ENCODE measurements at regions not wholly inside any gene's neighbourhood (a gene's known extent, or its start where the extent isn't known, plus 50 kb on each side); places are given as distances from the start of the nearest gene placed in this dataset.

DNA sequence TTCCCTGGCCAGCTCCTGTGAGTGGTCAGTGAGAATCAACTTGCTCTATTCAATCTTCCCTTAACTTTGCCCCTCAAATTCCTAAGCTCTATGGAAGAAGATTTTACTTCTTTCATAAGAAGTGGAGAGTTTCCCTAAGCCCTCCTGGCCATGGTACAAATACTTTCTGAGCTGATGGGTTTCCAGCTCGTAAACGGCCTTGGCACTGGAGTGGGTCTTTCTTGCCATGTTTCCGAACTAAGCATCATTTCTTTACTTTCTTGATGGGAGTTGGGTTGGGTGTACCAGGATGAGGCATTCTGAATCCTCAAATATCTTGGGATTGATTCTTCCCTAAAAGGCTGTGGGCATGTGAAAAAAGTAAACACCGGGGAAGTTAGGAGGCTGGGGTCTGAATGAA lies 72.5 kb downstream of the ACKR3 start (continued):
- TF ChIP-seq ATF1 (CRISPR knock-in tag; IDR thresholded peaks at IDR 0.05): no peak
- TF ChIP-seq, protein P1, sequence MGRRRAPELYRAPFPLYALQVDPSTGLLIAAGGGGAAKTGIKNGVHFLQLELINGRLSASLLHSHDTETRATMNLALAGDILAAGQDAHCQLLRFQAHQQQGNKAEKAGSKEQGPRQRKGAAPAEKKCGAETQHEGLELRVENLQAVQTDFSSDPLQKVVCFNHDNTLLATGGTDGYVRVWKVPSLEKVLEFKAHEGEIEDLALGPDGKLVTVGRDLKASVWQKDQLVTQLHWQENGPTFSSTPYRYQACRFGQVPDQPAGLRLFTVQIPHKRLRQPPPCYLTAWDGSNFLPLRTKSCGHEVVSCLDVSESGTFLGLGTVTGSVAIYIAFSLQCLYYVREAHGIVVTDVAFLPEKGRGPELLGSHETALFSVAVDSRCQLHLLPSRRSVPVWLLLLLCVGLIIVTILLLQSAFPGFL (CRISPR knock-in tag; IDR thresholded peaks at IDR 0.05; ENCODE audit: borderline replicate concordance): no peak
- TF ChIP-seq, protein P2, sequence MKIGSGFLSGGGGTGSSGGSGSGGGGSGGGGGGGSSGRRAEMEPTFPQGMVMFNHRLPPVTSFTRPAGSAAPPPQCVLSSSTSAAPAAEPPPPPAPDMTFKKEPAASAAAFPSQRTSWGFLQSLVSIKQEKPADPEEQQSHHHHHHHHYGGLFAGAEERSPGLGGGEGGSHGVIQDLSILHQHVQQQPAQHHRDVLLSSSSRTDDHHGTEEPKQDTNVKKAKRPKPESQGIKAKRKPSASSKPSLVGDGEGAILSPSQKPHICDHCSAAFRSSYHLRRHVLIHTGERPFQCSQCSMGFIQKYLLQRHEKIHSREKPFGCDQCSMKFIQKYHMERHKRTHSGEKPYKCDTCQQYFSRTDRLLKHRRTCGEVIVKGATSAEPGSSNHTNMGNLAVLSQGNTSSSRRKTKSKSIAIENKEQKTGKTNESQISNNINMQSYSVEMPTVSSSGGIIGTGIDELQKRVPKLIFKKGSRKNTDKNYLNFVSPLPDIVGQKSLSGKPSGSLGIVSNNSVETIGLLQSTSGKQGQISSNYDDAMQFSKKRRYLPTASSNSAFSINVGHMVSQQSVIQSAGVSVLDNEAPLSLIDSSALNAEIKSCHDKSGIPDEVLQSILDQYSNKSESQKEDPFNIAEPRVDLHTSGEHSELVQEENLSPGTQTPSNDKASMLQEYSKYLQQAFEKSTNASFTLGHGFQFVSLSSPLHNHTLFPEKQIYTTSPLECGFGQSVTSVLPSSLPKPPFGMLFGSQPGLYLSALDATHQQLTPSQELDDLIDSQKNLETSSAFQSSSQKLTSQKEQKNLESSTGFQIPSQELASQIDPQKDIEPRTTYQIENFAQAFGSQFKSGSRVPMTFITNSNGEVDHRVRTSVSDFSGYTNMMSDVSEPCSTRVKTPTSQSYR (CRISPR knock-in tag; IDR thresholded peaks at IDR 0.05): no peak
- TF ChIP-seq ZNF396 (CRISPR knock-in tag; IDR thresholded peaks at IDR 0.05; ENCODE audit: borderline replicate concordance): no peak
- TF ChIP-seq ESRRA (CRISPR knock-in tag; IDR thresholded peaks at IDR 0.05; ENCODE audit: borderline replicate concordance): no peak
- TF ChIP-seq NFYB (CRISPR knock-in tag; conservative IDR thresholded peaks at IDR 0.05; ENCODE audit: low read depth): no peak
- no peak for TF ChIP-seq ETV6 (CRISPR knock-in tag; IDR thresholded peaks at IDR 0.05)
- TF ChIP-seq ZNF263 (CRISPR knock-in tag; IDR thresholded peaks at IDR 0.05; ENCODE audit: low read depth): no peak
- no peak for TF ChIP-seq MXD4 (CRISPR knock-in tag; IDR thresholded peaks at IDR 0.05; ENCODE audit: borderline replicate concordance)
- TF ChIP-seq, protein P3, sequence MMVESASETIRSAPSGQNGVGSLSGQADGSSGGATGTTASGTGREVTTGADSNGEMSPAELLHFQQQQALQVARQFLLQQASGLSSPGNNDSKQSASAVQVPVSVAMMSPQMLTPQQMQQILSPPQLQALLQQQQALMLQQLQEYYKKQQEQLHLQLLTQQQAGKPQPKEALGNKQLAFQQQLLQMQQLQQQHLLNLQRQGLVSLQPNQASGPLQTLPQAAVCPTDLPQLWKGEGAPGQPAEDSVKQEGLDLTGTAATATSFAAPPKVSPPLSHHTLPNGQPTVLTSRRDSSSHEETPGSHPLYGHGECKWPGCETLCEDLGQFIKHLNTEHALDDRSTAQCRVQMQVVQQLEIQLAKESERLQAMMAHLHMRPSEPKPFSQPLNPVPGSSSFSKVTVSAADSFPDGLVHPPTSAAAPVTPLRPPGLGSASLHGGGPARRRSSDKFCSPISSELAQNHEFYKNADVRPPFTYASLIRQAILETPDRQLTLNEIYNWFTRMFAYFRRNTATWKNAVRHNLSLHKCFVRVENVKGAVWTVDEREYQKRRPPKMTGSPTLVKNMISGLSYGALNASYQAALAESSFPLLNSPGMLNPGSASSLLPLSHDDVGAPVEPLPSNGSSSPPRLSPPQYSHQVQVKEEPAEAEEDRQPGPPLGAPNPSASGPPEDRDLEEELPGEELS (CRISPR knock-in tag; IDR thresholded peaks at IDR 0.05): no peak
- no peak for TF ChIP-seq CREM (CRISPR knock-in tag; IDR thresholded peaks at IDR 0.05)
- no peak for TF ChIP-seq ELF4 (CRISPR knock-in tag; IDR thresholded peaks at IDR 0.05; ENCODE audit: low read depth)
- TF ChIP-seq, protein P4, sequence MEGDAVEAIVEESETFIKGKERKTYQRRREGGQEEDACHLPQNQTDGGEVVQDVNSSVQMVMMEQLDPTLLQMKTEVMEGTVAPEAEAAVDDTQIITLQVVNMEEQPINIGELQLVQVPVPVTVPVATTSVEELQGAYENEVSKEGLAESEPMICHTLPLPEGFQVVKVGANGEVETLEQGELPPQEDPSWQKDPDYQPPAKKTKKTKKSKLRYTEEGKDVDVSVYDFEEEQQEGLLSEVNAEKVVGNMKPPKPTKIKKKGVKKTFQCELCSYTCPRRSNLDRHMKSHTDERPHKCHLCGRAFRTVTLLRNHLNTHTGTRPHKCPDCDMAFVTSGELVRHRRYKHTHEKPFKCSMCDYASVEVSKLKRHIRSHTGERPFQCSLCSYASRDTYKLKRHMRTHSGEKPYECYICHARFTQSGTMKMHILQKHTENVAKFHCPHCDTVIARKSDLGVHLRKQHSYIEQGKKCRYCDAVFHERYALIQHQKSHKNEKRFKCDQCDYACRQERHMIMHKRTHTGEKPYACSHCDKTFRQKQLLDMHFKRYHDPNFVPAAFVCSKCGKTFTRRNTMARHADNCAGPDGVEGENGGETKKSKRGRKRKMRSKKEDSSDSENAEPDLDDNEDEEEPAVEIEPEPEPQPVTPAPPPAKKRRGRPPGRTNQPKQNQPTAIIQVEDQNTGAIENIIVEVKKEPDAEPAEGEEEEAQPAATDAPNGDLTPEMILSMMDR (IDR thresholded peaks at IDR 0.05): no peak
- TF ChIP-seq NR2C2 (CRISPR knock-in tag; IDR thresholded peaks at IDR 0.05): no peak
- no peak for TF ChIP-seq ZNF219 (CRISPR knock-in tag; IDR thresholded peaks at IDR 0.05; ENCODE audit: borderline replicate concordance)
- TF ChIP-seq, protein P5, sequence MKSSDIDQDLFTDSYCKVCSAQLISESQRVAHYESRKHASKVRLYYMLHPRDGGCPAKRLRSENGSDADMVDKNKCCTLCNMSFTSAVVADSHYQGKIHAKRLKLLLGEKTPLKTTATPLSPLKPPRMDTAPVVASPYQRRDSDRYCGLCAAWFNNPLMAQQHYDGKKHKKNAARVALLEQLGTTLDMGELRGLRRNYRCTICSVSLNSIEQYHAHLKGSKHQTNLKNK (CRISPR knock-in tag; IDR thresholded peaks at IDR 0.05): no peak
- TF ChIP-seq, protein P6, sequence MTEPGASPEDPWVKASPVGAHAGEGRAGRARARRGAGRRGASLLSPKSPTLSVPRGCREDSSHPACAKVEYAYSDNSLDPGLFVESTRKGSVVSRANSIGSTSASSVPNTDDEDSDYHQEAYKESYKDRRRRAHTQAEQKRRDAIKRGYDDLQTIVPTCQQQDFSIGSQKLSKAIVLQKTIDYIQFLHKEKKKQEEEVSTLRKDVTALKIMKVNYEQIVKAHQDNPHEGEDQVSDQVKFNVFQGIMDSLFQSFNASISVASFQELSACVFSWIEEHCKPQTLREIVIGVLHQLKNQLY (CRISPR knock-in tag; IDR thresholded peaks at IDR 0.05): no peak
- TF ChIP-seq JUN (CRISPR knock-in tag; IDR thresholded peaks at IDR 0.05): no peak
